ENCODE measurements at regions not wholly inside any gene's neighbourhood (a gene's known extent, or its start where the extent isn't known, plus 50 kb on each side); places are given as distances from the start of the nearest gene placed in this dataset.

GRCh38 chr12:124408822-124409517 lies 114.1 kb downstream of the RFLNA start:
- Histone ChIP-seq H3K4me3 (no peak overlapping the region), H3K36me3 (ENCODE audit: control insufficient read depth in 4 of 4, insufficient read depth in 4 of 4, low read length in 4 of 4) (peaks cover 0 to 53% (median 5%) of the 10 kb centered on the region in 4 donors), H3K27ac (ENCODE audit: low read depth in 1 of 2, low read length in 1 of 2) (peak overlapping the region in 1 of 2 donors; percentile 46), H3K4me1 (ENCODE audit: control insufficient read depth in 5 of 5, insufficient read depth in 5 of 5, low read length in 5 of 5) (peaks cover 8 to 39% (median 11%) of the 10 kb centered on the region in 5 donors), H3K9ac (ENCODE audit: insufficient read depth in 1 of 2, low read length in 2 of 2) (no peak overlapping the region), H3K27me3 (ENCODE audit: control insufficient read depth in 3 of 3, insufficient read depth in 3 of 3, low read length in 2 of 3) (no peaks in the 10 kb centered on the region), H3K9me3 (ENCODE audit: control insufficient read depth in 4 of 4, insufficient read depth in 3 of 4, low read length in 3 of 4) (no peaks in the 10 kb centered on the region)
- 89 to 92% methylated on average over 25 of the region's 25 CpGs for WGBS, 2 donors
- peak in 2 of 3 donors; percentile 32 to 60 for DNase-seq
- no peak for ATAC-seq (ENCODE audit: insufficient read depth, low FRiP score)
- TF ChIP-seq CTCF (IDR thresholded peaks at IDR 0.05; ENCODE audit: control extremely low read depth, extremely low read depth), result no peak

- H3K27ac ChIP-seq (ENCODE audit: low read depth in 1 of 2, low read length in 1 of 2), result no peak overlapping the region
- H3K27me3 ChIP-seq (ENCODE audit: control insufficient read depth in 3 of 3, insufficient read depth in 3 of 3, low read length in 2 of 3), result no peaks in the 10 kb centered on the region
- 97 to 99% methylated on average over 8 of the region's 8 CpGs for WGBS, 2 donors
- DNase-seq (no peak), ATAC-seq (ENCODE audit: insufficient read depth, low FRiP score) (no peak)
- H3K36me3 ChIP-seq (ENCODE audit: control insufficient read depth in 4 of 4, insufficient read depth in 4 of 4, low read length in 4 of 4), result peaks cover 0 to 43% (median 5%) of the 10 kb centered on the region in 4 donors
- no peaks in the 10 kb centered on the region for H3K9me3 ChIP-seq (ENCODE audit: control insufficient read depth in 4 of 4, insufficient read depth in 3 of 4, low read length in 3 of 4)
- peaks cover 0 to 22% (median 12%) of the 10 kb centered on the region in 5 donors for H3K4me1 ChIP-seq (ENCODE audit: control insufficient read depth in 5 of 5, insufficient read depth in 5 of 5, low read length in 5 of 5)
- TF ChIP-seq CTCF (IDR thresholded peaks at IDR 0.05; ENCODE audit: control extremely low read depth, extremely low read depth), result no peak
- H3K9ac ChIP-seq (ENCODE audit: insufficient read depth in 1 of 2, low read length in 2 of 2), result no peak overlapping the region
- H3K4me3 ChIP-seq, result no peak overlapping the region
Measured at GRCh38 chr12:124407074-124407473, 112.2 kb downstream of the RFLNA start.

- WGBS, 2 donors, result 90 to 94% methylated on average over 10 of the region's 10 CpGs
- no peak for DNase-seq
- Histone ChIP-seq H3K4me3 (no peak overlapping the region), H3K9me3 (ENCODE audit: control insufficient read depth in 4 of 4, insufficient read depth in 3 of 4, low read length in 3 of 4) (no peaks in the 10 kb centered on the region), H3K9ac (ENCODE audit: insufficient read depth in 1 of 2, low read length in 2 of 2) (no peak overlapping the region), H3K27me3 (ENCODE audit: control insufficient read depth in 3 of 3, insufficient read depth in 3 of 3, low read length in 2 of 3) (no peaks in the 10 kb centered on the region), H3K4me1 (ENCODE audit: control insufficient read depth in 5 of 5, insufficient read depth in 5 of 5, low read length in 5 of 5) (peaks cover 0 to 13% (median 10%) of the 10 kb centered on the region in 5 donors), H3K27ac (ENCODE audit: low read depth in 1 of 2, low read length in 1 of 2) (no peak overlapping the region), H3K36me3 (ENCODE audit: control insufficient read depth in 4 of 4, insufficient read depth in 4 of 4, low read length in 4 of 4) (peaks cover 0 to 41% (median 5%) of the 10 kb centered on the region in 4 donors)
- ATAC-seq (ENCODE audit: insufficient read depth, low FRiP score), result no peak
- no peak for TF ChIP-seq CTCF (IDR thresholded peaks at IDR 0.05; ENCODE audit: control extremely low read depth, extremely low read depth)
Measured at GRCh38 chr12:124406043-124406442, 111.2 kb downstream of the RFLNA start.
